ENCODE measurements at regions not wholly inside any gene's neighbourhood (a gene's known extent, or its start where the extent isn't known, plus 50 kb on each side); places are given as distances from the start of the nearest gene placed in this dataset.

- POLR2A ChIA-PET: no interaction called here
- H3K9me3 ChIP-seq (replicated peaks; ENCODE audit: control insufficient read depth, insufficient read depth, low read length): no peaks in the 10 kb centered on the region
- intact Hi-C loops (cut with micrococcal nuclease) (no loop called here), dilution Hi-C loops (cut with MboI; ENCODE audit: extremely low pct_ligation_motif_present, low sequenced_read_pairs) (no loop called here)
- H3K27ac ChIP-seq (ENCODE audit: insufficient read depth, low read depth, low read length): no peak overlapping the region
- BruUV-seq (replicated peaks): no TSS peak
- no peaks in the 10 kb centered on the region for H4K20me1 ChIP-seq (replicated peaks; ENCODE audit: control insufficient read depth, extremely low read depth, insufficient read depth, low read length)
- H3K4me1 ChIP-seq (ENCODE audit: control insufficient read depth, extremely low read depth, insufficient read depth, low read length): no peaks in the 10 kb centered on the region
- H3K9ac ChIP-seq (replicated peaks; ENCODE audit: extremely low read depth, insufficient read depth, low read length): no peak overlapping the region
- CTCF ChIA-PET: interaction anchor here (1.6 kb wide), 1 partner anchor 14 kb away, joined by 5 read pairs; no protein-coding TSS in a partner anchor
- no peak for DNase-seq (ENCODE audit: low read depth, low spot score)
- no peaks in the 10 kb centered on the region for H3K27me3 ChIP-seq (ENCODE audit: control insufficient read depth in 2 of 2, insufficient read depth in 2 of 2, low read length in 2 of 2)
- no peak overlapping the region for H2AFZ ChIP-seq (ENCODE audit: low read depth, low read length)
- H3K4me3 ChIP-seq (replicated peaks in 1 of 3; ENCODE audit: insufficient read depth in 1 of 3, low read depth in 1 of 3, low read length in 3 of 3): no peak overlapping the region
- H3K36me3 ChIP-seq (ENCODE audit: control insufficient read depth in 2 of 2, extremely low read depth in 1 of 2, insufficient read depth in 2 of 2, low read length in 2 of 2): peaks cover 0 to 4% of the 10 kb centered on the region in 2 experiments
- no peaks in the 10 kb centered on the region for H3K9me1 ChIP-seq (replicated peaks; ENCODE audit: control insufficient read depth, extremely low read depth, insufficient read depth, low read length)
- no peak for TF ChIP-seq GATA2 (IDR thresholded peaks at IDR 0.05; ENCODE audit: insufficient read depth, insufficient read length, low read depth, low read length)
- FAIRE-seq: no peak
- H3K4me2 ChIP-seq (ENCODE audit: insufficient read depth, low read length): no peak overlapping the region
- no peaks in the 10 kb centered on the region for H3K79me2 ChIP-seq (ENCODE audit: control insufficient read depth, insufficient read depth, low read length)
These were observed 143.4 kb downstream of the C11orf91 start for GRCh38 chr11:33557201-33557600.

GRCh38 chr11:33554219-33554618, 146.4 kb downstream of the C11orf91 start:
- CTCF ChIA-PET: interaction anchor here (1.0 to 2.9 kb wide), 3 partner anchors 10 to 188 kb away, joined by 3 to 10 read pairs (median 4); no protein-coding TSS in a partner anchor
- H4K20me1 ChIP-seq (replicated peaks; ENCODE audit: control insufficient read depth, extremely low read depth, insufficient read depth, low read length): no peaks in the 10 kb centered on the region
- H3K27me3 ChIP-seq (ENCODE audit: control insufficient read depth in 2 of 2, insufficient read depth in 2 of 2, low read length in 2 of 2): no peaks in the 10 kb centered on the region
- intact Hi-C loops (cut with micrococcal nuclease): no loop called here
- no peak overlapping the region for H3K27ac ChIP-seq (ENCODE audit: insufficient read depth, low read depth, low read length)
- BruUV-seq (replicated peaks): no TSS peak
- peaks cover 0 to 4% of the 10 kb centered on the region in 2 experiments for H3K36me3 ChIP-seq (ENCODE audit: control insufficient read depth in 2 of 2, extremely low read depth in 1 of 2, insufficient read depth in 2 of 2, low read length in 2 of 2)
- TF ChIP-seq JUN (IDR thresholded peaks at IDR 0.05; ENCODE audit: borderline replicate concordance, insufficient read depth, insufficient read length, low read depth) (no peak), POLR2AphosphoS5 (IDR thresholded peaks at IDR 0.05; ENCODE audit: insufficient read depth, low read depth, low read length) (no peak), CTCF (IDR thresholded peaks at IDR 0.05; ENCODE audit: extremely low read depth in 1 of 2, insufficient read depth in 1 of 2, low read depth in 1 of 2, low read length in 2 of 2) (no peak), FOS (IDR thresholded peaks at IDR 0.05; ENCODE audit: borderline replicate concordance, insufficient read depth, low read length) (no peak), MYC (IDR thresholded peaks at IDR 0.05; ENCODE audit: low read depth, low read length) (no peak), POLR2A (IDR thresholded peaks at IDR 0.05; ENCODE audit: low read depth, low read length) (no peak), EZH2 (IDR thresholded peaks at IDR 0.05; ENCODE audit: borderline replicate concordance, low read depth, low read length, severe bottlenecking) (no peak)
- no peak for FAIRE-seq
- H3K9me1 ChIP-seq (replicated peaks; ENCODE audit: control insufficient read depth, extremely low read depth, insufficient read depth, low read length): no peaks in the 10 kb centered on the region
- POLR2A ChIA-PET: no interaction called here
- no peaks in the 10 kb centered on the region for H3K79me2 ChIP-seq (ENCODE audit: control insufficient read depth, insufficient read depth, low read length)
- H3K4me2 ChIP-seq (ENCODE audit: insufficient read depth, low read length): no peak overlapping the region
- dilution Hi-C loops (cut with MboI; ENCODE audit: extremely low pct_ligation_motif_present, low sequenced_read_pairs): no loop called here
- no peaks in the 10 kb centered on the region for H3K4me1 ChIP-seq (ENCODE audit: control insufficient read depth, extremely low read depth, insufficient read depth, low read length)
- H3K9ac ChIP-seq (replicated peaks; ENCODE audit: extremely low read depth, insufficient read depth, low read length): no peak overlapping the region
- no peaks in the 10 kb centered on the region for H3K9me3 ChIP-seq (replicated peaks; ENCODE audit: control insufficient read depth, insufficient read depth, low read length)
- no peak overlapping the region for H3K4me3 ChIP-seq (replicated peaks in 1 of 3; ENCODE audit: insufficient read depth in 1 of 3, low read depth in 1 of 3, low read length in 3 of 3)
- DNase-seq (ENCODE audit: low read depth, low spot score): no peak
- no peak overlapping the region for H2AFZ ChIP-seq (ENCODE audit: low read depth, low read length)
